GM12891 (cell line): ENCODE measurements at regions not wholly inside any gene's neighbourhood (a gene's known extent, or its start where the extent isn't known, plus 50 kb on each side); places are given as distances from the start of the nearest gene placed in this dataset.

ENCODE experiments used
- PAX5 ChIP-seq: IDR thresholded peaks from 2 replicates; pipeline ENCODE4 v1.6.1; 2011; ENCODE audit warnings: low read length, moderate library complexity, mild to moderate bottlenecking; ENCODE audit not compliant: insufficient read depth, severe bottlenecking
- POLR2A ChIP-seq: IDR thresholded peaks from 2 replicates; pipeline ENCODE4 v1.6.1; 2011; ENCODE audit warnings: low read depth, low read length, control low read depth
- POLR2AphosphoS5 ChIP-seq: IDR thresholded peaks from 2 replicates; pipeline ENCODE4 v1.6.1; 2011; ENCODE audit warnings: low read depth, low read length, control low read depth
- POU2F2 ChIP-seq: IDR thresholded peaks from 2 replicates; pipeline ENCODE4 v1.6.1; 2011; ENCODE audit warnings: low read depth, mild to moderate bottlenecking, control low read depth, low read length, moderate library complexity
- SPI1 ChIP-seq: IDR thresholded peaks from 2 replicates; pipeline ENCODE4 v1.6.1; 2011; ENCODE audit warnings: low read depth, low read length, control low read depth
- TAF1 ChIP-seq: IDR thresholded peaks from 2 replicates; pipeline ENCODE4 v1.6.1; 2011; ENCODE audit warnings: low read depth, low read length, control low read depth

GRCh38 chr11:8333376-8333775, 69.7 kb upstream of the LMO1 start:
- TF ChIP-seq POU2F2, result no peak
- TF ChIP-seq TAF1, result no peak
- TF ChIP-seq POLR2A, result no peak
- no peak for TF ChIP-seq POLR2AphosphoS5
- no peak for TF ChIP-seq SPI1
- TF ChIP-seq PAX5, result no peak
